Lung microvascular endothelial cell (primary cell): ENCODE measurements at regions not wholly inside any gene's neighbourhood (a gene's known extent, or its start where the extent isn't known, plus 50 kb on each side); places are given as distances from the start of the nearest gene placed in this dataset.
"Not testable (repeated sequence)": the region's sequence is repeated elsewhere in the genome, so short reads cannot be mapped to it uniquely, and the experiment has no call there.

Source experiments
- DNase-seq, 2 donors: peaks; one replicate each; pipeline versions ENCODE4 v3.0.0 to v3.0.0-alpha.2; 2010; ENCODE audit warnings: low read depth in 2 of 2

- DNase-seq, result no peak
Observed at GRCh38 chr22:23396362-23397007, 183.6 kb downstream of the IGLL1 start.

GRCh38 chr22:23395530-23396361 lies 184.3 kb downstream of the IGLL1 start:
- DNase-seq, result no peak

- DNase-seq, result no peak
Observed at GRCh38 chr22:23394525-23395326, 185.4 kb downstream of the IGLL1 start.

GRCh38 chr22:23393721-23394320 lies 186.3 kb downstream of the IGLL1 start:
- no peak for DNase-seq

- DNase-seq, result not testable (repeated sequence)
Observed at GRCh38 chr22:23393199-23393598, 186.9 kb downstream of the IGLL1 start.

GRCh38 chr22:23392420-23393121 lies 187.5 kb downstream of the IGLL1 start:
- no peak for DNase-seq

GRCh38 chr22:23391022-23391421 lies 189.1 kb downstream of the IGLL1 start:
- DNase-seq, result no peak

GRCh38 chr22:23389271-23390071 lies 190.6 kb downstream of the IGLL1 start:
- no peak for DNase-seq

- DNase-seq, result no peak
Observed at GRCh38 chr22:23388517-23388890, 191.6 kb downstream of the IGLL1 start.

- peak in 1 of 2 donors; percentile 77 for DNase-seq
Observed at GRCh38 chr22:23387827-23388516, 192.1 kb downstream of the IGLL1 start.

- DNase-seq, result no peak
Observed at GRCh38 chr22:23386822-23387580, 193.1 kb downstream of the IGLL1 start.

- DNase-seq, result peak; percentile 82 to 92
Observed at GRCh38 chr22:23385678-23386631, 194.1 kb downstream of the IGLL1 start.

GRCh38 chr22:23384923-23385677 lies 195.0 kb downstream of the IGLL1 start:
- no peak for DNase-seq

GRCh38 chr22:23384431-23384830 lies 195.7 kb downstream of the IGLL1 start:
- DNase-seq, result no peak

GRCh38 chr22:23383491-23384361 lies 196.4 kb downstream of the IGLL1 start:
- DNase-seq, result peak in 1 of 2 donors; percentile 45
